ENCODE measurements at regions not wholly inside any gene's neighbourhood (a gene's known extent, or its start where the extent isn't known, plus 50 kb on each side); places are given as distances from the start of the nearest gene placed in this dataset.

DNA sequence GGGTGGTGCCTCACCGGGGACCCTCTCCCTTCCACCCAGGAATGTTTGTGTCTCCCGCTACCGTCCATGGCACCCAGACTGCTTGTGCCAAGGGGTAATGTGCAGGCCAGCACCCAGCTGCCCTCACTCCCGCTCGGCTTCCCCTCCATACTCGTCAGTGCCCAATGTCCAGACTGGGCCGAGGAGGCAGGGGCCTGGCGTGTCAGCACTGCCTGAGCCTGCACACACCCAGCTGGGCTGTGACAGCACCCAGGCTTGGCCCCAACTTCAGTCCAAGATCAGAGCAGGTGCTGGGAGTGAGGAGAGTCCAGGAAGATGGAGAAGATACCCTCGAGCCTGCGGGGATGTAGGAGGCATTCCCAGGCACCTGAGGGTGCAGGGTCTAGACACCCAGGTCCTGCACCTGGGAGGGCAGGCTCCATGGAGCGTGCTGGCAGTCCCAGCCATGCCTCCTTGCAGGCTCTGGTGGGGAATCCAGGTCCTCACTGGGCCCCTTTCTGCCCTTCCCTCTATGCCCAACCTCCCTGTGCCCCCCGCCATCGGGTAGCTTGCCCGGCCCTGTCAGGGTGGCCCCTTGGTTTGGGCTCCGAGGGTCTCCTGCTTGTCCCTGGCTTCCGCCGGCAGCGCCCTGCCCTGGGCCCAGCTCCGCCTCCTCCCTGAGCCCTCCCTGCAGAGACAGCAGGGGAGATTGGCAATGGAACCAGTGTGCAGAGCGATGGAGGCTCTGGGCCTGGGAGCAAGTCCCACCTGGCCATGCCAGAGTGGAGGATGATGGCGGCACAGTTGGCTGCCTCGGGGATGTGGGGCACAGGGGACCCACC is 250.8 kb upstream of the EDIL3 start:
- TF ChIP-seq NFE2L1 (CRISPR knock-in tag; IDR thresholded peaks at IDR 0.05; ENCODE audit: borderline replicate concordance) (no peak), EZH2 (conservative IDR thresholded peaks at IDR 0.05; ENCODE audit: low read depth, low read length) (no peak), NR2F2 (IDR thresholded peaks at IDR 0.05; ENCODE audit: borderline replicate concordance, low read depth) (no peak), ZNF343 (CRISPR knock-in tag; IDR thresholded peaks at IDR 0.05) (no peak), ZNF274 (CRISPR knock-in tag; IDR thresholded peaks at IDR 0.05) (no peak)

All from HepG2 (cell line).